ENCODE measurements at regions not wholly inside any gene's neighbourhood (a gene's known extent, or its start where the extent isn't known, plus 50 kb on each side); places are given as distances from the start of the nearest gene placed in this dataset.

- DNase-seq (ENCODE audit: low read depth in 1 of 2, low spot score in 1 of 2): no peak
- TF ChIP-seq POLR2AphosphoS5 (IDR thresholded peaks at IDR 0.05; ENCODE audit: low read depth) (no peak), GABPA (IDR thresholded peaks at IDR 0.05; ENCODE audit: low read depth) (no peak), SPI1 (IDR thresholded peaks at IDR 0.05; ENCODE audit: borderline replicate concordance, low read depth) (no peak), REST (IDR thresholded peaks at IDR 0.05; ENCODE audit: insufficient replicate concordance, low read depth) (no peak), CTCF (IDR thresholded peaks at IDR 0.05; ENCODE audit: insufficient read depth, low read length) (no peak)
- H3K27me3 ChIP-seq (ENCODE audit: insufficient read depth, poor library complexity, severe bottlenecking): no peaks in the 10 kb centered on the region
- H3K27ac ChIP-seq (replicated peaks): no peak overlapping the region
- no peak overlapping the region for H3K4me3 ChIP-seq (replicated peaks; ENCODE audit: insufficient read depth, low read length)
These were observed 344.8 kb upstream of the MAGEC2 start for GRCh38 chrX:142549923-142550322.

GRCh38 chrX:142505839-142506238 is 300.7 kb upstream of the MAGEC2 start:
- TF ChIP-seq GABPA (IDR thresholded peaks at IDR 0.05; ENCODE audit: low read depth) (no peak), POLR2AphosphoS5 (IDR thresholded peaks at IDR 0.05; ENCODE audit: low read depth) (no peak), REST (IDR thresholded peaks at IDR 0.05; ENCODE audit: insufficient replicate concordance, low read depth) (no peak), CTCF (IDR thresholded peaks at IDR 0.05; ENCODE audit: insufficient read depth, low read length) (no peak), SPI1 (IDR thresholded peaks at IDR 0.05; ENCODE audit: borderline replicate concordance, low read depth) (no peak)
- no peaks in the 10 kb centered on the region for H3K27me3 ChIP-seq (ENCODE audit: insufficient read depth, poor library complexity, severe bottlenecking)
- no peak for DNase-seq (ENCODE audit: low read depth in 1 of 2, low spot score in 1 of 2)
- no peak overlapping the region for H3K27ac ChIP-seq (replicated peaks)
- H3K4me3 ChIP-seq (replicated peaks; ENCODE audit: insufficient read depth, low read length): no peak overlapping the region

- DNase-seq (ENCODE audit: low read depth in 1 of 2, low spot score in 1 of 2): no peak
- Histone ChIP-seq H3K27ac (replicated peaks) (no peak overlapping the region), H3K27me3 (ENCODE audit: insufficient read depth, poor library complexity, severe bottlenecking) (no peaks in the 10 kb centered on the region), H3K4me3 (replicated peaks; ENCODE audit: insufficient read depth, low read length) (no peak overlapping the region)
- TF ChIP-seq REST (IDR thresholded peaks at IDR 0.05; ENCODE audit: insufficient replicate concordance, low read depth) (no peak), CTCF (IDR thresholded peaks at IDR 0.05; ENCODE audit: insufficient read depth, low read length) (no peak), POLR2AphosphoS5 (IDR thresholded peaks at IDR 0.05; ENCODE audit: low read depth) (no peak), GABPA (IDR thresholded peaks at IDR 0.05; ENCODE audit: low read depth) (no peak), SPI1 (IDR thresholded peaks at IDR 0.05; ENCODE audit: borderline replicate concordance, low read depth) (no peak)
These were observed 299.0 kb upstream of the MAGEC2 start for GRCh38 chrX:142503967-142504643.

Measured in HL-60 (cell line).